GM21423 (cell line): ENCODE measurements at regions not wholly inside any gene's neighbourhood (a gene's known extent, or its start where the extent isn't known, plus 50 kb on each side); places are given as distances from the start of the nearest gene placed in this dataset.

Experiments
- ATAC-seq: cut with Tn5 transposase; IDR thresholded peaks from one replicate; pipeline ENCODE4 v1.9.1; 2021; ENCODE audit warnings: mild to moderate bottlenecking, moderate library complexity; ENCODE audit not compliant: unreplicated experiment

DNA sequence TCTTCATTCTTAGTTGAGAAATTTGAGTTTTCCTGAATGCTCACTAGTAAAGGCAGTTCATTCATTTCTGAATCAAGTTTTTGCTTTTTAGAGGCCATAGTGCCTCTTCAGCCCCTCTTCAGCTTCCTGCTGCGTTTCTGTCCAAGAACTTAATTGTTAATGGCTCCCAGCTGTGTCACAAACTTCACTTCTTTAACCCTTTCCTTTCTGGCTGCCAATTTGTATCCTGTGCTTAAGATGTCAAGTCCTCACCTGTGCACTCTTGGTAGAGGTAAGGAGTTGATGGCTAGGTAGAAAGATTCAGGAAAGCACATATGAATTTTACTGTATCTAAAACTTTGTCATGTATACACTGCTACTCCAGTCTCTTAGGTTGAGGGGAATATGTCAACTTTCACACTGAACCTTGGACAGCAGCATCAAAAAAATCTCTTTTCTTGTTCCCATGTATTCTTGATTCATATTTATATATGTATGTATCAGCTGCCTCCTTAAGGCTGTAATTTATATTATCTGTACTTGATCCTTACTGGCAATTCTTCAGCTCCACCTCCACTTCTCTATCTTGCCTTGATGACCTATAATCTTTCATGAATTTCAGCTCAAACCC, 612.8 kb downstream of the LMO4 start:
- no peak for ATAC-seq

DNA sequence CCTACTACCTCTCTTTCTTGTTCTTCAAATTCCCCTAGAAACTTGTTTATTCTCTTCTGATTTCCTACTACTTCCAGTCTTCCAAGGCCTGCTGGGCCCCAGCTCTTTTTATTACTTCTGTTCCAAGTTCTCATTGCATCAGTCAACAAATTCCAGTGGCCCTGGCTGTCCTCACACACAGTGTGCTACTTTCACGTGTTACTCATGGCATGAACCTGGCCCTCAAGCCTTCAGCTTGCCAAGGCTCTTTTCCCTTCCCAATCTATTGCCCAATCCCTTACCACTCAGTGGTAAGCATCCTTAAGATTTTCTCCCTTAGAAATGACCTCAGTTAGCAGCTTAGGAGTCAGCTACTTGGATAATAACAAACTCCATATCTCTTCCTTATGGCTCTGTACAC, 613.5 kb downstream of the LMO4 start:
- no peak for ATAC-seq

DNA sequence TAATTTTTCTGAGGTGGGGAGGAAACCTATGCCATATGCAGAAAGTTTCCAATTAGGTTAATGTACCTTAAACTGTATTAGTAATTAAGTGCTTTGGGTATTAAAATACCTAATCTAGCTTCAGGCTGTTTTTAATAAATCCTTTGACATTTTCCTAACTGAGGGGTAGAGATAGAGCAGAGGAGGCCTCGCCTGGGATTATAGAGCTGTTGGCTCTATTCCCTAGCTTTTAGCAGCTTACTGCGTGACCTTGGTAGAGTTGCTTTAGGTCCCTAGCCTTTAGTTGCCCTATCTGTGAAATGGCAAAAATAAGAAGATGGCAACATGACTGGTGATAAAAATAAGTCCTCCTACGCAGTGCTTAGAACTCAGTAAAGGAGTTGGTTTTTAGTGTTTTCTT, 621.0 kb downstream of the LMO4 start:
- ATAC-seq = no peak

DNA sequence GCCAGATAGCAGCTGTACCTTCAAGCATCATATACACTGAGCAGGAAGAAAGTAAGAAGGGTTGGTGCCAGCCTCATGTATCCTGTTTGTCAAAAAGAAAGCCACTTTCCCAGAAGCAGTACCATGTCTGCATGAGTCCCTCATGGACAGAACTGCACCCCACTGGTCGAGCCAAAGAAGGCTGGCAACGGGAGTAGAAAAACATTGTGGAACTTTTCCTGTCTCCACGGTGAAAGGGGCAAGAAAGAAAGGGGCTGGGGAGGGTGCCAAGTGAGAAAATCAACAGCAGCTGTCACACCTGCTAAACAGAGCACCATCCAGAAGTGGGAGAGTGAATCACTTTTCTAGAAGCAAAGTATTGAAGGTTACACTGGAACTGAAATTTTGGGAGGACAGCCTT, 621.7 kb downstream of the LMO4 start:
- no peak for ATAC-seq

DNA sequence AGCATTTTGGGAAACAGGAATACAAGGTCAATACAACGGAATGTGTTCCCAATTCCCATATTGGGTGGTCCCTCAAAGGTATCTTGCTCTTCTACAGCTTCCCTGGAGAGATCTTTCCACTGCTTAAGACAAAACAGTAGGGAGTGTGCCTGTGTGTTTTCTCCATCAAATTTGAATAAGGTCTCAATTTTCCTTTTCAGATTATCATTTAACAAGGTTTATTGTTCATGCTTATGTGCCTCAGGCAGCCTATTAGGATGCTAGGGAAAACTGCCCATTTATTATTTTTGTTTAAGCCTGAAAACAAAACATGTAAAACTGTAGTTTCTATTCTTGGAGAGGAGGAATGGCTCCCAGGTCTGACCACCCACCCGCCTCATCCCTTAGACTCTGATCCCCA, 622.7 kb downstream of the LMO4 start:
- ATAC-seq = no peak

DNA sequence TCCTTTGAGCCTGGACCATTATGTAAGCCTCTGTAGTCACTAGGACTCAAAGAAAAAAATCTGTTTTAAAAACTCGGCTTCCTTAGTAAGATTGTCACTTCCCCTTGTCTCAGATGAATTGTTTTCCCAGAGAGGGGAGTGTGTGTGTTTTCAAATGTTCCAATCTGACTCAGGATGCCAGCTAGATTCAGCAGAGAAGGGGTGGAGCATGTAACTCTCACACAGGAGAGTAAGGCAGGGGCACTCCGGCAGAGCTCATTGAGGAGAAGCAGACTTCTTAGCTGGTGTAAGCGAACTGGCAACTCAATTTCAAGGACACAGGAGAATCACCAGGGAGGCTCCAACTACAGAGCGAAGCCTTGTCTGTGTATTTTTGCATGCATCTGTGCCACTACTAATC, 623.2 kb downstream of the LMO4 start:
- ATAC-seq = no peak

DNA sequence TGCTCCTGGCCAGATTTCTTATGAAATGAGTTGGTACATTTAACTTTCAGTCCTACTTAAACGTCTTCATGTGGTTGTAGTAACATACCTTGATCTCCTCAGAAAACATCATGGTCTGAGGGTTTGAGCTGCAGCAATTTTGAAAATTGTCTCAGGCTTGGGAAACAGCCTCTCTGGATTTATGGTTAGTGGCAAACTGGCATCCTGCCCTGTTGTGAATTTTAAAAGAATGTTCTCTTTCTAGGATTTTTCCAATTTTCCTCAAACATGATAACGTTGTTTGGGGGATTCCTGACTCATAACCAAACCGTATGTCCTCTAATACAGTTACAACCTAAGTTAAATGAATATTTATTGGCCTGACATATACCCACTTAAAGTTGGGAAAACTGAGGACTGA, 624.4 kb downstream of the LMO4 start:
- no peak for ATAC-seq

DNA sequence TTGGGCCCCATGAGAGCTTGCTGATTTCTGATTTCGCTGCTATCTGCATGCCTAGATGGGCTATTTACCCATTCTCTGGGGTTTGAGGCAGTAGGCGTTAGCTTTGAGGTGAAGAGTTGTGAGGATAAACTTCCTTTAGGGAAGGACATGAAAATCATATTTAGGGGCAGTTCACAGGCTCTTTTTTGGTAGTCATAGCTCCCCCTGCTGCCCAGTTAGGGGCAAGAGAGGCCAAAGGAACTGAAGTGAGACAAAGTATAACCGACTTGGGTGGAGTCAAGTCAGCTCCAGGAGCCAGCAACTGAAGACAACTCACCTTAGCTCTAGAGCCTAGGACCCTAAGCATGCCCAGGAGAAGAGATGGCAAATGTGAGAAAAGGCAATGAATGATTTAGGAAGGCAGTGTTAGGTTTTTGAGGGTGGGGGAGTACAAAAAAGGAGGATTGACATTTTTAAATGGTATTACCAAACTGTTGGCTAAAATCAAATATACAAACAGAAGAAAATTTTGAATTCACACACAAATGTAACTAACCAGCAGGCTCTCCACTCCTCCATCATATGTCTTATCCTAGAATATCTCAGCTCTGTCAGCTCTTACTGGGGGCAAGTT, 625.2 kb downstream of the LMO4 start:
- peak; percentile 90 for ATAC-seq

DNA sequence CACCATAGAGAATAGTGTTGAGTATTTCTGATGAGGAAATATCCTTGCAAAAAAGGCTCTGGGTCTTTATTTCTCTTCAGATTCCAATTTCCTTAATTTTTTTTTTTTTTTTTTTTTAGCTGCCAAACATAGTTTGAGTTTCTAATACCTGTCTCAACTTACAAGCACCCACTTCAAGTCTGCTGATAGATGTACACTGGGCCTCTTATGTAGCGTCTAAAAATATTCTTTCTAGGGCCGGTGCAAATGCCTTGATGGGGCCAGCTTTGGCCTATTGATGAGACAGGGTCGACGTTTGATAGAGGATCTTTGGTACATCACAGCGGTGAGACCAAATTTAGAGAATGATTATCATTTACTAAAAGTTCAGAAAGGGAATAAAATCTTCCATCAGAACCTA, 626.4 kb downstream of the LMO4 start:
- no peak for ATAC-seq

DNA sequence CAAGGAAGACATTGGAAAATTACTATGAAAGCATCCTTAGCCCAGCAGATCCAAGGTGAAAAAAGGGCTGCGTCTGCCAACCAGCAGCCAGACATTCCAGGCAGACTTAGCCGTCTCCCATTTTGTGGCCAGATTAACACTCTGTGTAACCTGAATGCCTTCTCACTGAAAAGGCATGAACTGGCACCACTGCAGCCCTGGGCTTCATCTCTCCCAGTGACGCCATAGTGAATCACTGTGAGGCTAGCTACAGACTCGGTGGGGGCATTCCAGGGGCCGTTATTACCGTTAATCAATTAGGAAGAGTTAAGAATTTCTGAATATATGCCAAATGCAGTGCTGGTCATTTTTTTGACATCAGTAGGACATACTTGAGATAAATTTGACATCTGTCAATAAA, 627.4 kb downstream of the LMO4 start:
- no peak for ATAC-seq

DNA sequence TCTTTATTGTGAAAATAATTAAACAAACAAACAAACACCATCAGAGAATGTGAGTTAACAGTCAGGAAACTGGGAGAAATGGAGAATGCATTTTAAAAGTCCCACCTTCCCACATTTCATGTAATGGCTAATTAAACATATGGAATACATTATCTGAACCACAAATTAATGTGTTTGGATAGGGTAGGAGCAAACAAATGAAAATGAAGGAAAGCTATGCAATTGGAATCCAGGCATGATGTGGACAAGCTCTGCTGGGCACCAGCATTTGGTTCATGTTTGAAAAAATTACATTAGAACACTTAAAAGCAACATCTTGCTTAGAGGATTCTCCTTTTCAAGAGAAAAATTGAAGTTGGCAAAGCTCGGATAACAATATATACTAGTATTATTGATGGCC, 628.1 kb downstream of the LMO4 start:
- no peak for ATAC-seq

DNA sequence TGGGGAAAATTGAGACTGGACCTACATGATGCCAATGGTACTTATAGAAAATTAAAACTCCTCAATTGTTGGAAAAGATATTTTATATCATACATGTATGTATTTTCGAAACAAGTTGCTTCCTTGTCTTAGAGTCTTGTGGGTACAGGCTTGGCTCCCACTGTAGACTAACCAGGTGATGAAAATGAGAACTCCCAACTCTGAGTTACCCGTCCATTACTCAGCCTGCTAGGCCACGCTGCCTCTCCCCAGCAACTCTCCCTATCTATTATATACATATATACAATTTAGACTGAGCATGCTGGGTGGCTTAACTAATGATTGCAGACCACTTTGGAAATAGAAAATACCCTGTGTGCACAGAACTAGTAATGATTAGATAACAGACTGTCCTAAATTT, 628.7 kb downstream of the LMO4 start:
- no peak for ATAC-seq

DNA sequence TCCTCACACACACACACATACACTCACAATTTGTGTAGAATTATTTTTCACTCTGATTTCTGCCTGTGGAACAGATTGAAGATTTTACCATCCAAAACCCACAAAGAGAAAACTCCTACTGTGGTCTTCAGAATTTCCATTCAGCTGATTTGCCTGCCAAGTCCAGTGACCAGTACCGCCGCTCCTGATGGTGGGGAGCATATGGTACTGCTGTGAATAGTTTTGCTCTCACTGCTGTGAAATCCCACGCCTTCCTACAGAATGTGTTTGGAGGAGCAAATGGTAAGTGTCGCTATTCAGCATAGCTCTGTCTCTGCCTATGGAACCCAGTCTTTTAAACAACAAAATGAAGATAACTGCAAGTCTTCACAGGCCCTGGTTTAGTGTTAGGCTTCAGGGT, 629.5 kb downstream of the LMO4 start:
- no peak for ATAC-seq

DNA sequence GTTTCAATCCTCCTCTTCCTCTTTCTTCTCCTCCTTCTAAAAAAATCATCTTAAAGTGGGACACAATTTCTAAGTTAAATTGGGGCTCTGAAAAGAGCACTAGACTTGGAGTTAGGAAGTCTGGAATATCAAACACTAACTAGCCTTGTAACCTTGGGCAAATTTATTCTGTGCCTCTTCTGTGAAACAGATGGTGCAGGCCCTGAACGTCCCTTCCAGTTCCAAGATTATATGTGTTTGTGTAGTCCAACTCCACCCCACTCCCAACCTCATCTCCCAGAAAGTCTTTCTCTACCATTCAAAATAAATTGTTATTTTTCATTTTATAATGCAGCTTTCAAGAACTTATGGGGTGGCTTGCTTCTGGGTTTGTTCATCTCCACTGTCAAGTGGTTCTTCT, 630.0 kb downstream of the LMO4 start:
- ATAC-seq = no peak

DNA sequence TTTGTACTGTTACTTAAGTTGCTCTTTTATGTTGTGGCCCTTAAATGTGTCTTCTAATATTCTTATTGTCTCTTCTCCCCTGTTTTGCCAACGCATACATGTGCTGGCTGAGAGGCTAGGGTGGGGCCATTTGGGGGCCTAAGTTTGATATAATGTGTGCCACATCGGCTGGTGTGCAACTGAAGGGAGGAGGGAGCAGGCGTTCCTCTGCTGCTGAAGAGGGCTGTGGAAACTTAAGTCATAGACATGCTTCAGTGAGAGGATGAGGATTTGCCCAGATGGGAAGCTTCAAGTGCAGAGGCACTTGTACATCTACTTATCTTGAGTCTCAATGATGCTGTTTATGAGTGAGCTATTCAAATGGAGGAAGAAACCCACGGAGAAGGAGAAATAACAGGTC, 630.6 kb downstream of the LMO4 start:
- no peak for ATAC-seq

DNA sequence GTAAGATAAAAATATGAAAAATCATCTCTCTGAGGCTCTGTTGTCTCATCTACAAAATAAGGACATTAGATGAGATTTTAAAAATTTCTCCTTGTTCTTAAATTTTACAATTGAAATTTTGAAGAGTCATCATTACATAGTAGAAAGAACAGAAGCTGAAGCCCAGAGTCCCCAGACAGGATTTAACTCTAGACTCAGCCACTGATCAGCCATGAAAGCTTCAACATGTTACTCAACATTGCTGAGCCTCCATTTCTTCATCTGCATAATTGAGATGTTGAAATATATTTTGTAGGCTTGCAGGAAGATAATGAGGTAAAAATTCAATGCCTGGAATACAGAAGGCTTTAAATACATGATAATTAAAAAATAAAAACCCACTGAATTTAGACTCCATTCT, 633.3 kb downstream of the LMO4 start:
- no peak for ATAC-seq

DNA sequence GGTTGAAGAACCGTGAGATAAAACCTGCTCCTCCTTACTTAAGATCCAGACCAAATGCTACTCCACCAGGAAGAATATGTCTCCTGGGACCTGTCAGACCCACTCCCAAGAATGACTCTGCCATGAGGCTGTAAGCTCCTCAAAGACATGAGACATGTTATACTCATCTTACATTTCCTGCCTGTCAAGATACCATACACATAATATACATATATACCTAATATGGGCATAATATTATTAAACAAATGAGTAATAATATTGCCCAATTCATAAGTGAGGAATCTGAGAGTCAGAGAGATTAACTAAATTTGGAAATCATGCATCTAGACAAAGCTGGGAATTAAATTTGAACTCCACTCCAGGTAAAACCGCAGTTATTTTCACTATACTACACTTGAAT, 634.9 kb downstream of the LMO4 start:
- ATAC-seq = no peak

DNA sequence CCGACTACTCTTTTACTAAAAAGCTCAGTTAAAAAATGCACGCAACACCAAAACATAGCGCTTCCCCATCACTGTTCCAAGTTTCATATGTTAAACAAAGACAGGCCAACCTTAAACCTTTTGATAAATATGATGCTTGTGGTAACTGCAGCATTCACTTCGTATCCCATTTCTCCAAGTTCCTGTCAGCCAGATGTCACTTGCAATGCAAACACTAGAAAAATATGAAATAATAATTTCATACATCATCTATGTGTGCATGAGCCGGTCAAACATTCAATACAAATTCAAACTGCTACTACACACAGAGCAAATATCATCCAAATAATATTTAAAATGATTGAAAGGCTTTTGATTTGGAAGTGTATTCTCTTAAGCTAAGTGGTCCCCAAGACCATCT, 636.5 kb downstream of the LMO4 start:
- no peak for ATAC-seq

DNA sequence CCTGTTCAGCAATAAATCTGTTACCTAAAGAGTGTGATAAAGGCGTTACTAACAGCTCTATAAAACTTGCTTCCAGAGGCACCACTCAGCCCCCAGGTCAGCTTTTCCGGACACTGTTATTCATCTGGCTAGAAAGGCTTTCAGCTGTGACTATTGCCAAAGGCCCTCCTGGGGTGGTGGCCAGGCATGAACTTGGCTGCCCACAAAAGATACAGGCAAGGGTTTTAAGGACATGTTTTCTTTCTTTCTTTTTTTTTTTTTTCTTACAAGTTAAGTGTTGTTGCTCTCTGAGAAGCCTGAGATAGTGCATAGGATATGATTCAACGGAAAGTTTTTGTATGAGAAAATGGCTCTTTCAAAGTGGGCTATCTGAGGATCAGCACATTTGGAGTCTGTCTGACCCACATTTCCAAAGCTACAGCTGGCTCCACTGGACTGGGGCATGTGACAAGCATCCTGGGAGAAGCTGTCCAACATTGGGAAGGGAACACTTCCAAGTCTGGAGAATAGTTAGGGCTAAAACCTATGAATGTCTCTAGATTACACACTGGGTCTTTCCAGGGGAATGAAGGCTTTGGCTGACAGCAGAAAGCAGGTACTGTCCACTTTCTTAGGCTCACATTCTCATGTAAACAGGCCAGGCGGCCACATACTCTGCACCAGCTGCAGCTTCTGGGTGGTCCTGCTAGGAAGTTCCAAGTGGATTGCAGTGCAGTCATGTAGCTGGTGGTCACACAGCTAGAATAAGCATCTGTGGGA, 639.7 kb downstream of the LMO4 start:
- ATAC-seq = no peak

DNA sequence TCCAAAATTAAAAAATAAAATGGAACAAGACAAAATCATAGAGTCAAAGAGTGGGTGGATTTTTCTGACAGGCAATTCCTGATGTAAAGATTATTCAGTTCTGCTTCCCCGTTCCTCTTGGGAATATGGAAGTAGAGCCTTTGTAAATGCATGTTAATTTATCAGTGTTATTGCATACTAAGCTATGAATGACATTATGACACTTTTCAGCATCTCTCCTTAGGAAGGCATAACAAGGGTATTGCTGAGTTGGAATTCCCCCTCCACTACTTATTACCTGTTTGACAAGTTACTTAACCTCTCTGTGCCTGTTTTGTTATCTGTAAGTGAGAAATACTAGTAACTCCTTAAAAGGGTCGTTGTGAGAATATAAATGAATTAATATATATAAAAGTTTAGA, 640.4 kb downstream of the LMO4 start:
- no peak for ATAC-seq

DNA sequence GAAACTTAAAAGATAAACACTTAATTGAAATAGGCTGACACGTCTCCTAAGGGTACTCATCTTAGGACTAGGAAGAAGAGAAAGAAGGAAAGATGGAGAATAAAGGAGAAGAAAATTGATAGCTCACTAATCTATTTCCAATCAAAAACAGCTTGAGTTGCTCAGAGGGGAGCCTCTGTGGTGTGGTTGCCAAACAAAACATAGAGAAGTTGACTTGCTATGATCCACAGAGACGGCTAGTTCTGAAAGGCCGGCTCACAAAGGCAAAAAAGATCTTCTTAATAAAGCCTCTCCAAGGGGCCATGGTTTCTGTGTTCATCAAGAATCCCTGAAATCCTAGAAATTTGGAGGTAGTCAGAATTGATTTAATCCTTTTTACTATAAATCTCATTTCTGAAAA, 644.1 kb downstream of the LMO4 start:
- no peak for ATAC-seq

DNA sequence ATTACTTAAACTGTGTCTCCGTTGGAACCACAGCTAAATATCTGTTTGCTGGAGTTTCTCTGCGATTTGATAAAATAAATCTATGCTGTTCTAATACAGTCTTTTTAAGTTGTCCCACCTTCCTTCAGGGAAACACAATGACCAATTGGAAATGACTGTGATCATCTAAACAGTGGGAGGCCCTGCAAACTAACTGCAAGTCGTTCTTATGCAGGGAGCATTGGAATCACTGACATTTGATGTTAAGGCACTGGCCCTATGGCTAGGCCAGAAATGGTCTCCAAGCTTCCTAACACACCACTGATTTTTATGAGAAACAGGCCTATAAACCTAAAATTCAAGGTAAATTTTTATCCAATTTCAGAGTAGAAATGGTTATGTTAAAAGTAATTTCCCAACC, 645.2 kb downstream of the LMO4 start:
- ATAC-seq = no peak

DNA sequence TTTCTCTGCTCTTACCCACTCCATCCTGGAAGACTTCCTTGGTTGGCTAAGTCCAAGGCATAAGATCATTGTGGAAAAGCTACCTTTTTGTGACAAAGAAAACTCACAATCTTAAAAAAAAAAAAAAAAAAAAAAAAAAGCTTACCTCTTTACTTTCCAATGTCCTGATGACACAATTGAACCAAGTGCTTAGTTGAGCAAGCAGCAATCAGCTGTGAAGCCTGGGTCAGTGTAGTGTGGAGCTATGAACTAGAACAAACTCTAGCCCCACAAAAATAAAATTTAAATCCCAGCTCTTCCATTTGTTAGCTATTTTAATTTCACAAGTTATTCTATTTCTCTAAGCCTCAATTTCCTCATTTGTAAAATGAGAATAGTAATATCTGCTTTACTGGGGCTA, 647.6 kb downstream of the LMO4 start:
- ATAC-seq = no peak
